Lung (tissue), 11 donors: ENCODE measurements at regions not wholly inside any gene's neighbourhood (a gene's known extent, or its start where the extent isn't known, plus 50 kb on each side); places are given as distances from the start of the nearest gene placed in this dataset.
A peak's percentile ranks its signal among the peaks of the same experiment; 100 is the strongest.

Experiments used
- ATAC-seq: fragments of 200-7000 bp; cut with Tn5 transposase; one replicate; pipeline ENCODE4 v1.9.1; 2020; ENCODE audit warnings: moderate number of reproducible peaks; ENCODE audit not compliant: insufficient read depth, low FRiP score
- DNase-seq, 3 donors: peaks; one replicate each; pipeline ENCODE4 v3.0.0-alpha.2; 2013 to 2017
- H3K27ac ChIP-seq, 2 donors: one replicate each; pipeline ENCODE4 v1.5.1; 2013; ENCODE audit warnings: mild to moderate bottlenecking in 2 of 2, moderate library complexity in 2 of 2, control low read depth in 1 of 2, inconsistent platforms in 1 of 2, low read depth in 1 of 2, low read length in 1 of 2
- H3K27me3 ChIP-seq, 3 donors: one replicate each; pipeline ENCODE4 v1.5.1; 2013; ENCODE audit warnings: low read length in 2 of 3; ENCODE audit not compliant: control insufficient read depth in 3 of 3, insufficient read depth in 3 of 3
- H3K36me3 ChIP-seq, 4 donors: one replicate each; pipeline ENCODE4 v1.5.1; 2013; ENCODE audit warnings: low read length in 4 of 4, mild to moderate bottlenecking in 1 of 4, moderate library complexity in 1 of 4; ENCODE audit not compliant: control insufficient read depth in 4 of 4, insufficient read depth in 4 of 4
- H3K4me1 ChIP-seq, 5 donors: one replicate each; pipeline ENCODE4 v1.5.1; 2013; ENCODE audit warnings: low read length in 5 of 5, mild to moderate bottlenecking in 2 of 5, moderate library complexity in 1 of 5; ENCODE audit not compliant: control insufficient read depth in 5 of 5, insufficient read depth in 5 of 5
- H3K4me3 ChIP-seq: one replicate; pipeline ENCODE4 v1.5.1; 2013; ENCODE audit warnings: mild to moderate bottlenecking, control low read depth, moderate library complexity
- H3K9ac ChIP-seq, 2 donors: one replicate each; pipeline ENCODE4 v1.5.1; 2013; ENCODE audit warnings: low read length in 2 of 2, control low read depth in 1 of 2; ENCODE audit not compliant: insufficient read depth in 1 of 2
- H3K9me3 ChIP-seq, 4 donors: one replicate each; pipeline ENCODE4 v1.5.1; 2013; ENCODE audit warnings: low read length in 3 of 4, mild to moderate bottlenecking in 1 of 4, moderate library complexity in 1 of 4; ENCODE audit not compliant: control insufficient read depth in 4 of 4, insufficient read depth in 3 of 4
- CTCF ChIP-seq: IDR thresholded peaks from 2 replicates; pipeline ENCODE4 v1.5.1; 2012; ENCODE audit warnings: mild to moderate bottlenecking; ENCODE audit errors: control extremely low read depth, extremely low read depth
- WGBS, 2 donors: extraction: QIAGEN DNeasy Blood & Tissue Kit; methylation state at CpG; one replicate each; pipeline ENCODE4 v1.1.7; 2013; 5-methylcytosine and 5-hydroxymethylcytosine counted together
- donor health status: control.
- donor health status: control.
- donor health status: Bipolar disorder and iron deficiency.
- donor health status: healthy.
- donor health status: DM: yes; HTN: yes; CAD: no.

- no peak for TF ChIP-seq CTCF
- Histone ChIP-seq H3K27ac (no peak overlapping the region), H3K4me3 (no peak overlapping the region), H3K9ac (no peak overlapping the region), H3K36me3 (no peaks in the 10 kb centered on the region), H3K4me1 (no peaks in the 10 kb centered on the region), H3K27me3 (peaks cover 0 to 39% (median 16%) of the 10 kb centered on the region in 3 donors), H3K9me3 (no peaks in the 10 kb centered on the region)
- 50 to 63% methylated on average over 3 of the region's 3 CpGs for WGBS, 2 donors
- DNase-seq (no peak), ATAC-seq (no peak)
These were observed 184.6 kb upstream of the SP4 start for GRCh38 chr7:21243265-21243664.

GRCh38 chr7:21251151-21251800, 176.6 kb upstream of the SP4 start:
- 28 to 41% methylated on average over 3 of the region's 3 CpGs for WGBS, 2 donors
- Histone ChIP-seq H3K36me3 (no peaks in the 10 kb centered on the region), H3K27me3 (peaks cover 0 to 89% (median 73%) of the 10 kb centered on the region in 3 donors), H3K4me3 (no peak overlapping the region), H3K27ac (no peak overlapping the region), H3K9ac (no peak overlapping the region), H3K4me1 (no peaks in the 10 kb centered on the region), H3K9me3 (no peaks in the 10 kb centered on the region)
- no peak for ATAC-seq
- DNase-seq = peak in 2 of 3 donors; percentile 47 to 51
- TF ChIP-seq CTCF = no peak

GRCh38 chr7:21253740-21254687, 173.9 kb upstream of the SP4 start:
- DNase-seq = peak; percentile 85 to 92 (median 90)
- Histone ChIP-seq H3K4me1 (no peaks in the 10 kb centered on the region), H3K9me3 (no peaks in the 10 kb centered on the region), H3K9ac (no peak overlapping the region), H3K4me3 (no peak overlapping the region), H3K27ac (no peak overlapping the region), H3K27me3 (peaks cover 0 to 75% (median 68%) of the 10 kb centered on the region in 3 donors), H3K36me3 (no peaks in the 10 kb centered on the region)
- no peak for ATAC-seq
- WGBS, 2 donors = 13 to 15% methylated on average over 18 of the region's 18 CpGs
- TF ChIP-seq CTCF = peak; percentile 17
